Ecto neural progenitor cell (in vitro differentiated cells): ENCODE measurements at regions not wholly inside any gene's neighbourhood (a gene's known extent, or its start where the extent isn't known, plus 50 kb on each side); places are given as distances from the start of the nearest gene placed in this dataset.

ENCODE experiments used
- DNase-seq: peaks from one replicate; pipeline ENCODE4 v3.0.0-alpha.2; 2018; ENCODE audit warnings: low spot score

GRCh38 chr15:46552316-46552715 lies 917.5 kb downstream of the SQOR start:
- no peak for DNase-seq

DNA sequence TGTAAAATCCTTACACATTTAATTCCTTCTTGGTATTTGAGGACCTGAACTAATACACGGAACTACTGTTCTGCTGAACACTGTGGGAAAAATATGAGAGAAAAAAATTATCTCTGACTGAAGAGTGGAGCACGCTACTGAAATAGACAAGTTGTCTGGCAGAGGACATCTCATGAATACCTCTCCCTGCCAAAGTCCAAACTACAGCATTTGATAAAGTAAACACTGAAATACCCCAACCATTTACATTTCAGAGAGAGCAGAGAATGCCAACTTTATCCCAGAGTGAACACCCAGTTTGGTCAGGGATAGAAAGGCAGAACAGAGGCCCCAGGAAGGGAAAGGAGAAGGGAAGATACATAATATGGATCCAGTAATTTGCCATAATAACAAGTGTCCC lies 920.7 kb downstream of the SQOR start:
- DNase-seq = no peak

DNA sequence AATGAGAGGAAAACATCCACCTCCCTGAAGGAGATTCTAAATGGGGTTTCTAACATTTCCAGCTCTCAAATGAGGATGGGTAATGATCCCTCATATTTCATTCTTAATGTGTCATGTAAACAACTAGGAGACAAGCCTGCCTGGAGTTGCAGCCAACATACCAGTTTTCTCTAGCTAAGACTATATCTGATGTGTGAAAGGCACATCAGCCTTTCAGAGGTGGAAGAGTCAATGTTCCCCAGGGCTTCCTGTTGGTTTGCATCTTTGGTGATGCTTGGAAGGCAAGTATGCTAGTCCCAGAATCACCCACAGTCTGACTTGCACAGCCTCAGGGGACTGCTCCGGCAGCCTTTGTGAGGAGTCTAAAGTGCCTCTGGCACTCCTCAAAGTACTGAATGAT lies 921.2 kb downstream of the SQOR start:
- no peak for DNase-seq

DNA sequence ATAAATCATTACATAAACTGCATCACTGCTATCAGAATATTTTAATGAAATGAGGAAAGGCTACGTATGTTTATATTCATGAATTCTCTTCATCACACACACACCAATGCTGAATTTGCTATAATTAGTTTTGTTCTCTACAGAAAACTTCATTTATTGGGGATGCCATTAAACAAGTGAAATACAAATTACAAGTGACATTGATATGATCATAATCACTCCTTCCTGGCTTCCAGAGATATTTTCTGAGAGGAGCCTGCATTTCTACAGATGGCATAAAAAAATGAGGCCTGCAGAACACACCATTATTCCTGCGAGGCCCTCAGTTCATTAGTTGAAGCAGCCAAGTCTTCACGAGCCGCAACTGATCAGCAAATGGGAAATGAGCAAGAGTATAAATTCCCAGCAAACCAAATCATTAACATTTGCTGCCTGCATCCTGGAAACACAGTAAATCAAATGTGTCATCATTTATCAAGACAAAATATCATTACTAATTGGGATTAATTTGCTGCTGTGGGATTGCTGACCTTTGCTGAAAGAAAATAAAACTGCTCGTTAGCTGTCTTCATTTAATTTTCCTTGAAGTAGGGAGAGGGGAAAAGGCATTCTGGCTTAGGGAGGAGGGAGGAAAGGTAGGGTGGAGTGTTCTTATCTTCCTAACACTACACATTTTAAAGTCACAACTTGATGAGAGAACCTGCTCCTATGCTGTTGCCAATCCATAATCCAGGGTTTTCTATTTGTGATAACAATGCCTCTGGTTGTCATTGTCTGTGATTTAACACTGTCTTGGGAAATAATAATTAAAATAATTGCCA lies 921.9 kb downstream of the SQOR start:
- DNase-seq = no peak

DNA sequence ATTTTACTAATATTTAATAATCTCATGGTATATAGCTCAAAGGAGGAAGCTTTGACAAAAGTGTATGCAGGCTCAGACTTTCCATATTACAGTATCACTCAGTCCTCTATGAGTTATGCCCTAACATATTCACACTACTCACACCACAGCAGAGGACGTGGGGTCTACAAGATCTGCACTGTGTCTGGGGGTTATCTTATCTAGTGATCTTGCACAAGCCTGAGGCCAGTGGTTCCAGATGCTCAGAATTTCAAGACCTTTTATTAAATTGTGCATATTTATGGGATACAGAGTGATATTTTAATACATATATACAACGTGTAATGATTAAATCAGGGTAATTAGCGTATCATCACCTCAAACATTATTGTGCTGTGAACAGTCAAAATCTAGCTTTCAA lies 933.1 kb downstream of the SQOR start:
- DNase-seq = no peak

- DNase-seq = no peak
Observed at GRCh38 chr15:46569781-46570180, 935.0 kb downstream of the SQOR start.

DNA sequence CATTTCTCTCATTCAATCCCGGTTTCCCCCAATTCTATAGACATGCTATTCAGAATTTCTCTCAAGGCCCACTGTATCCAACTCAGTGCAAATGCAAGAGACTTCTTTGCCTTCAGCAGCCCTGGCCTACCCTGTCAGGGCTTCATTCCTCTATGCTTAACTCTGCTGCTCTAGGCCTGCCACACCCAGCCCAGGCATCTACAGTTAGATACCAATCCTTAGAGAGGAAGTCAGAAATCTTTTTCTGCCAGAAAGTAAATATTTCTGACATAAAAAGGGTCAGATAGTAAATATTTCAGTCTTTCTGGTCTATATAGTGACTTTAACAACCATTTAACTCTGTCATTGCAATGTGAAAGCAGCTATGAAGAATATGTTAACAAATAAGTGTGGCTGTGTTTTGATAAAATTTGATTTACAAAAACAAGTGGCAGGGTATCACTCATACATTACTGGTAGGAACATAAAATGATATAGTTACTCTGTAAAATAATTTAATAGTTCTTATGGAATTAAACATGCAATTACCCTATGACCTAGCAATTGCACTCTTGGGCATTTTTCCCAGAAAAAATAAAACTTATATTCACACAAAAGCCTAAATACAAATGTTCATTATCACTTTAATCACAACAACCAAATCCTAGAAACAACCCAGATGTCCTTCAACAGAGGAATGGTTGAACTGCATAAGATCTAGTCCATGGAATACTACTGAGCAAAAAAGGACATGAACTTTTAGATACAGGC lies 942.0 kb downstream of the SQOR start:
- DNase-seq = no peak

- DNase-seq = no peak
Observed at GRCh38 chr15:46577767-46578166, 942.9 kb downstream of the SQOR start.

DNA sequence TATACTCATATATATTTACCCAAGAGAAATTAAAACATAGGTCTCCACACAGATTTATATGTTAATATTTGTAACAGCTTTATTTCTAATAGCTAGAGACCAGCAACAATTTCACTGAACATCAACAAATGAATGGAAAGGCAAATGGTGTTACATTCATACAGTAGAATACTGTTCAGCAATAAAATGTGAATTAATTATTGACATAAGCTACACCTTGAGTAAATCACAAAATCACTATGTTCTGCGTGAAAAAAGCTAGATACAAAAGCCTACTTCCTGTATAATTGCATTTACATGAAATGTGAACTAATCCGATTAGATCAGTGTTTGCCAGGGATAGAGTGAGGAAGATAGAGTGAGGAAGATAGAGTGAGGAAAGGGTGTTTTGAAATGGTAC lies 945.7 kb downstream of the SQOR start:
- DNase-seq = no peak

- no peak for DNase-seq
Observed at GRCh38 chr15:46580924-46581323, 946.1 kb downstream of the SQOR start.

- DNase-seq = no peak
Observed at GRCh38 chr15:46589088-46589487, 954.3 kb downstream of the SQOR start.

DNA sequence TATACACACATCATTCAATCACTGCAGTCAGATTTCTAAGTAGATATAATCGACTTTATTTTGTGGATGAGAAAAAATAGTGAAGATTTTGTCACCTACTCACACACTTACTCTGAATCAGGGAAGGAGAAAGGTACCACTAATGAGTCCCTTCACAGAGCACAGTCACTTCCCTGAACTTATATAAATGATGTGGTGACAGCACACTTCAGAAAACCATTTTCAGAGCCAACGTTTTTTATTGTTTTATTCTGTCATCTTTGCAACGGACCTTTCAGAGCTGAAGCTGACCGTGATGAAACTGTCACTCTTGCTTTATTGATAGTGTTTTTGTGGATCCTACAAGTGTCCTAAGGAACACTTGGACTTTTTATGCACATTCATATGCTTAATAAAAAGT lies 956.6 kb downstream of the SQOR start:
- no peak for DNase-seq

DNA sequence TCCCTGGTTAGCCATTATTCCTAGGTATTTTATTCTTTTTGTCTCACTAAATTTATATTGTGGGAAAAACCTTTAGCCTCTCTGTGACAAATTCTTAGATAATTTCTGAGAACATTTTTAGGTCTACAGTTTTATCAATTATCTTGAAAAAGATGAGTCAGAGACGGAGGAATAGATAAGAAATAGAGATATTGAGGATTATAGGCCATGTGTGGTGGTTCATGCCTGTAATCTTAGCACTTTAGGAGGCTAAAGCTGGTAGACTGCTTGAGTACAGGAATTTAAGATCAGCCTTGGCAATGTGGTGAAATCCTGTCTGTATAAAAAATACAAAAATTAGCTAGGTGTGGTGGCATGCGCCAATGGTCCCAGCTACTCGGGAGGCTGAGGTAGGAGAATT lies 960.2 kb downstream of the SQOR start:
- no peak for DNase-seq

DNA sequence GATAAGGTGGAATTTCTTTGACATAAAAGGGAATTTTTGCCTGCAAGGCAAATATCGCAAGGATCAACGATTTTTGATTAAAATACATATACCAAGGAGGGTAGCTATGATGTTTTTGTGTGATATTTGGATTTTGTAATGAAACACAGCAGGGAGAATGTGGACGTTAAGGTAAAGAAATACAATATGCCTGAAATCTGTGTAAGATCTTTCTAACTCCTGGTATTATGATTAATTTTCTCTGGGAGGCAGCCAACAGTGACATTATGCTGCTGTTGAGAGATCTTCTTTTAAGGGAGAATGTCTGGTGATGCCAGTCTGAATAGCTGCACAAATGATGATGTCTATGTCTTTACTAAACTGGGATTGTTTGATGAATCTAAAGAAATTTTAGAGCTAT lies 972.2 kb downstream of the SQOR start:
- no peak for DNase-seq

- DNase-seq = no peak
Observed at GRCh38 chr15:46616033-46616432, 981.2 kb downstream of the SQOR start.

DNA sequence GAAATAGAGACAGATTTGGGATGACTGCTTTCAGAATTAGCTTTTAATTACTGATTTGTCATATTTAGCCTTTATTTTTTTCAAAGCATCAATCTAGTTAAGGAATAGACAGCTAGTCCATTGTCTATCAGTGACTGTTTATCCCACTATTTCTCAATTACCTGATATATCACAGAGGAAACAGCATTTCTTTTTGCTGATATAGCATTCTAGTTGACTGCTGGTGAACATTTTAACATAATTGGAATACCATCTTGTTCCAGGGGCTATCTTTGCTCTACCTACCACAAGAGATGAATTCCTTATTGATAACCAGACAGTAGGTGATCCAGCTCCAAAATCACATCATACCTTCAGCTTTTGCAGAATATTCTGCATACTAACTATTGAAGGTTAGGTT lies 982.7 kb downstream of the SQOR start:
- no peak for DNase-seq

DNA sequence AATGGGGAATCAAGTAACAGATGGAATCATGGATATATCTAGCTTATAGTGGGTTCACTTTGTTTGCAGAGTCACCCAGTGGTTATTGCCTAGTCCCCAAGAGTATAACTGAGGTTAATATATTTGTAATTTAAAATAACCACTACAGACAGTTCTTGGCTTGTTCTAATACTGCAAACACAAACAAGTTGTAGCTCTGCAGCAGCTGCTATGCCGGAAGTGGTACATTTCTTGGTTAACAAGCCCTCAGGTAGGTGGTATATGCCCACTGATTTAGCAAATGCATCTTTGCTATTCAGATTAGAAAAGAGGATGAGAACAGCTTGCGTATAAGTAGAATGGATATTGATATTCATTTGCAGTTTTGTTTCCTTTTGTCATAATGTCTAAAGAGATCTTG lies 984.2 kb downstream of the SQOR start:
- no peak for DNase-seq

- no peak for DNase-seq
Observed at GRCh38 chr15:46620392-46621013, 985.7 kb downstream of the SQOR start.

DNA sequence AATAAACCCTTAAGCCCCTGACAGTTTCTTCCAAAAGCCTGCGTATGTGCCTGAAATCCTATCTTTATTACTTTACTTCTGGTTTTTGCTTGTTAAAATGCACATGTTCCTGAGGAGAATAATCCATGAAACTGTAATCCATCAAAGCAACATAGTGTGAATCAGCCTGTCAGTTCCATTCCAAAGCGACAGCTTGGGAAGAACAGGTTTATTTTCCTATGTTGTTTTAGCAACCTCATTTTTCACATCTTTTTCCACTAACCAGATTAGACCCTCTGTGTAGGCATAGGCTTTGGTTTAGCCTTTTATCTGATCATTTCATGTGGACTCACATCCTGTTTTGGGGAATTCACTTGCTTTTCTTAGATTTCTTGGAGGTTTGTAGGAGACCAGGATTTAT lies 988.0 kb downstream of the SQOR start:
- DNase-seq = no peak

- no peak for DNase-seq
Observed at GRCh38 chr15:46636206-46636605, 1001.4 kb downstream of the SQOR start.

- no peak for DNase-seq
Observed at GRCh38 chr15:46644501-46645481, 1010.0 kb downstream of the SQOR start.

GRCh38 chr15:46646490-46646889 lies 1011.7 kb downstream of the SQOR start:
- no peak for DNase-seq
